ENCODE measurements at regions not wholly inside any gene's neighbourhood (a gene's known extent, or its start where the extent isn't known, plus 50 kb on each side); places are given as distances from the start of the nearest gene placed in this dataset.

GRCh38 chr18:68447286-68447685 is 267.6 kb downstream of the TMX3 start:
- no peaks in the 10 kb centered on the region for H3K27me3 ChIP-seq
- DNase-seq, result no peak
- TF ChIP-seq CTCF (IDR thresholded peaks at IDR 0.05; ENCODE audit: low read depth, low read length), result no peak
- H3K4me1 ChIP-seq, result no peaks in the 10 kb centered on the region
- H3K4me3 ChIP-seq (ENCODE audit: low read depth, low read length), result no peak overlapping the region
- H3K9me3 ChIP-seq, result no peaks in the 10 kb centered on the region
- H3K36me3 ChIP-seq, result no peaks in the 10 kb centered on the region

GRCh38 chr18:68445668-68446426 is 269.1 kb downstream of the TMX3 start:
- no peak for TF ChIP-seq CTCF (IDR thresholded peaks at IDR 0.05; ENCODE audit: low read depth, low read length)
- Histone ChIP-seq H3K4me3 (ENCODE audit: low read depth, low read length) (no peak overlapping the region), H3K27me3 (no peaks in the 10 kb centered on the region; the same call in 1 of the 2 replicates), H3K9me3 (no peaks in the 10 kb centered on the region), H3K36me3 (no peaks in the 10 kb centered on the region), H3K4me1 (no peaks in the 10 kb centered on the region)
- no peak for DNase-seq

GRCh38 chr18:68445136-68445535 is 269.8 kb downstream of the TMX3 start:
- Histone ChIP-seq H3K27me3 (no peaks in the 10 kb centered on the region; the same call in 1 of the 2 replicates), H3K9me3 (no peaks in the 10 kb centered on the region), H3K4me3 (ENCODE audit: low read depth, low read length) (no peak overlapping the region), H3K4me1 (no peaks in the 10 kb centered on the region), H3K36me3 (no peaks in the 10 kb centered on the region)
- no peak for DNase-seq
- TF ChIP-seq CTCF (IDR thresholded peaks at IDR 0.05; ENCODE audit: low read depth, low read length), result no peak

- Histone ChIP-seq H3K9me3 (no peaks in the 10 kb centered on the region), H3K36me3 (no peaks in the 10 kb centered on the region), H3K27me3 (no peaks in the 10 kb centered on the region; the same call in 1 of the 2 replicates), H3K4me1 (no peaks in the 10 kb centered on the region), H3K4me3 (ENCODE audit: low read depth, low read length) (no peak overlapping the region)
- TF ChIP-seq CTCF (IDR thresholded peaks at IDR 0.05; ENCODE audit: low read depth, low read length), result no peak
- DNase-seq, result peak; percentile 38
Observed at GRCh38 chr18:68441241-68441640, 273.7 kb downstream of the TMX3 start.

- H3K4me3 ChIP-seq (ENCODE audit: low read depth, low read length), result no peak overlapping the region
- no peak for TF ChIP-seq CTCF (IDR thresholded peaks at IDR 0.05; ENCODE audit: low read depth, low read length)
- H3K4me1 ChIP-seq, result no peaks in the 10 kb centered on the region
- H3K27me3 ChIP-seq, result no peaks in the 10 kb centered on the region; the same call in 1 of the 2 replicates
- DNase-seq, result no peak
- H3K9me3 ChIP-seq, result no peaks in the 10 kb centered on the region
- H3K36me3 ChIP-seq, result no peaks in the 10 kb centered on the region
Observed at GRCh38 chr18:68440433-68440832, 274.5 kb downstream of the TMX3 start.

DNA sequence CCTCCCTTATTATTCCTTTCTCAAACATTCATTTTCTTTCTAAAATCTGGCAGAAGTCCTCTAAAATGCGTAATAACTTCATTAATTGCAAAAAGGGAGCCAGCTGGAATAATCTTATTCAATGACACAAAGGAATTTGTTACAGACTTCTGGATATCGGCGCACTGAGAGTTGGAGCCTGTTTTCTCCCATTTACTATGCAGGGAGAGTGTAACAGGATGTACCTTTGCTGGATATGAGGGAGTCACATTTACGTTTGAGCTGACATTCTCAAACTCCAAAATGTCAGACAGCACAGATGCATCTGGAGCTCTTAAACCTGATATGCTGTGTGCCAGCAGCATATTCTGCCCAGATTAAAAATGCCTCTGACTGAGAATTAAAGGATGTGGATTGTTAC is 275.3 kb downstream of the TMX3 start:
- no peak for TF ChIP-seq CTCF (IDR thresholded peaks at IDR 0.05; ENCODE audit: low read depth, low read length)
- Histone ChIP-seq H3K4me1 (no peaks in the 10 kb centered on the region), H3K4me3 (ENCODE audit: low read depth, low read length) (no peak overlapping the region), H3K27me3 (no peaks in the 10 kb centered on the region; the same call in 1 of the 2 replicates), H3K9me3 (no peaks in the 10 kb centered on the region), H3K36me3 (no peaks in the 10 kb centered on the region)
- no peak for DNase-seq

All from BE2C (cell line).